ENCODE measurements at regions not wholly inside any gene's neighbourhood (a gene's known extent, or its start where the extent isn't known, plus 50 kb on each side); places are given as distances from the start of the nearest gene placed in this dataset.

GRCh38 chr2:103367877-103368276 lies 606.0 kb downstream of the TMEM182 start:
- H3K4me3 ChIP-seq, result no peak overlapping the region
- H3K27ac ChIP-seq, result no peak overlapping the region
- intact Hi-C loops (cut with DNase I), result no loop called here
- no peaks in the 10 kb centered on the region for H3K4me1 ChIP-seq
- no peaks in the 10 kb centered on the region for H3K27me3 ChIP-seq
- no peaks in the 10 kb centered on the region for H3K36me3 ChIP-seq
- ATAC-seq, result no peak
- 84 to 91% (median 86%) methylated on average over 4 of the region's 4 CpGs for WGBS, 4 donors
- no peak for TF ChIP-seq POLR2A (IDR thresholded peaks at IDR 0.05)
- TF ChIP-seq, protein P1, sequence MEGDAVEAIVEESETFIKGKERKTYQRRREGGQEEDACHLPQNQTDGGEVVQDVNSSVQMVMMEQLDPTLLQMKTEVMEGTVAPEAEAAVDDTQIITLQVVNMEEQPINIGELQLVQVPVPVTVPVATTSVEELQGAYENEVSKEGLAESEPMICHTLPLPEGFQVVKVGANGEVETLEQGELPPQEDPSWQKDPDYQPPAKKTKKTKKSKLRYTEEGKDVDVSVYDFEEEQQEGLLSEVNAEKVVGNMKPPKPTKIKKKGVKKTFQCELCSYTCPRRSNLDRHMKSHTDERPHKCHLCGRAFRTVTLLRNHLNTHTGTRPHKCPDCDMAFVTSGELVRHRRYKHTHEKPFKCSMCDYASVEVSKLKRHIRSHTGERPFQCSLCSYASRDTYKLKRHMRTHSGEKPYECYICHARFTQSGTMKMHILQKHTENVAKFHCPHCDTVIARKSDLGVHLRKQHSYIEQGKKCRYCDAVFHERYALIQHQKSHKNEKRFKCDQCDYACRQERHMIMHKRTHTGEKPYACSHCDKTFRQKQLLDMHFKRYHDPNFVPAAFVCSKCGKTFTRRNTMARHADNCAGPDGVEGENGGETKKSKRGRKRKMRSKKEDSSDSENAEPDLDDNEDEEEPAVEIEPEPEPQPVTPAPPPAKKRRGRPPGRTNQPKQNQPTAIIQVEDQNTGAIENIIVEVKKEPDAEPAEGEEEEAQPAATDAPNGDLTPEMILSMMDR (IDR thresholded peaks at IDR 0.05), result no peak
- no peaks in the 10 kb centered on the region for H3K9me3 ChIP-seq
- no peak for DNase-seq

- H3K4me3 ChIP-seq, result no peak overlapping the region
- H3K27me3 ChIP-seq, result no peaks in the 10 kb centered on the region
- peaks cover 0 to 14% (median 8%) of the 10 kb centered on the region in 12 donors for H3K9me3 ChIP-seq
- H3K36me3 ChIP-seq, result no peaks in the 10 kb centered on the region
- DNase-seq (no peak), ATAC-seq (no peak)
- intact Hi-C loops (cut with DNase I), result no loop called here
- no peak overlapping the region for H3K27ac ChIP-seq
- 56 to 61% (median 58%) methylated on average over 3 of the region's 3 CpGs for WGBS, 4 donors
- TF ChIP-seq, protein P1 (IDR thresholded peaks at IDR 0.05), result no peak
- TF ChIP-seq POLR2A (IDR thresholded peaks at IDR 0.05), result no peak
- no peaks in the 10 kb centered on the region for H3K4me1 ChIP-seq
Observed at GRCh38 chr2:103383541-103383940, 621.7 kb downstream of the TMEM182 start.

GRCh38 chr2:103386872-103387271 lies 625.0 kb downstream of the TMEM182 start:
- ATAC-seq (no peak), DNase-seq (no peak)
- TF ChIP-seq POLR2A (IDR thresholded peaks at IDR 0.05), result no peak
- TF ChIP-seq, protein P1 (IDR thresholded peaks at IDR 0.05), result no peak
- Histone ChIP-seq H3K27ac (no peak overlapping the region), H3K4me1 (no peaks in the 10 kb centered on the region), H3K36me3 (no peaks in the 10 kb centered on the region), H3K9me3 (no peaks in the 10 kb centered on the region), H3K27me3 (no peaks in the 10 kb centered on the region), H3K4me3 (no peak overlapping the region)
- intact Hi-C loops (cut with DNase I), result no loop called here
- 86 to 92% (median 90%) methylated on average over 3 of the region's 3 CpGs for WGBS, 4 donors

DNA sequence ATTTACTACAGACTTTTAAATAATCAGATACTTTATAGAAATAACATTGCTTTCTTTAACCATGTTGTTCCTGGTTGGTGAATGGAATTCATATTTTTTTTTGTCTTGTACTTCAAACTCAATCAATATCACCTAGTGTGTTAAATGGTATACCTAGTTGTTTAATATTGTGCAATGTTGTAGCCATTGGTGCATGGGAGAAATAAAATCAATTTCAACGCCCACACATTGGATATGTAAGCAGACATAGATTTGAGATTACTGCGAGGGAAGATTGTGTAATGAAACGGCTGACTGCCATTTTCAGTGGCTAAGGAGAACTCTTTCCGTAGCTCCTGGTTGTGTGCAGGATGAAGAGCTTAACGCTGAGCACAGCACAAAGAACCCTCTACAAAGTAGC lies 626.1 kb downstream of the TMEM182 start:
- intact Hi-C loops (cut with DNase I), result no loop called here
- Histone ChIP-seq H3K27ac (no peak overlapping the region), H3K4me1 (no peaks in the 10 kb centered on the region), H3K9me3 (no peaks in the 10 kb centered on the region), H3K4me3 (no peak overlapping the region), H3K36me3 (no peaks in the 10 kb centered on the region), H3K27me3 (no peaks in the 10 kb centered on the region)
- no peak for TF ChIP-seq POLR2A (IDR thresholded peaks at IDR 0.05)
- TF ChIP-seq, protein P1 (IDR thresholded peaks at IDR 0.05), result no peak
- ATAC-seq, result no peak
- DNase-seq, result no peak
- WGBS, 4 donors, result 78 to 87% (median 80%) methylated on average over 5 of the region's 5 CpGs

All from heart left ventricle (tissue), 16 donors.